ENCODE measurements at regions not wholly inside any gene's neighbourhood (a gene's known extent, or its start where the extent isn't known, plus 50 kb on each side); places are given as distances from the start of the nearest gene placed in this dataset.

DNA sequence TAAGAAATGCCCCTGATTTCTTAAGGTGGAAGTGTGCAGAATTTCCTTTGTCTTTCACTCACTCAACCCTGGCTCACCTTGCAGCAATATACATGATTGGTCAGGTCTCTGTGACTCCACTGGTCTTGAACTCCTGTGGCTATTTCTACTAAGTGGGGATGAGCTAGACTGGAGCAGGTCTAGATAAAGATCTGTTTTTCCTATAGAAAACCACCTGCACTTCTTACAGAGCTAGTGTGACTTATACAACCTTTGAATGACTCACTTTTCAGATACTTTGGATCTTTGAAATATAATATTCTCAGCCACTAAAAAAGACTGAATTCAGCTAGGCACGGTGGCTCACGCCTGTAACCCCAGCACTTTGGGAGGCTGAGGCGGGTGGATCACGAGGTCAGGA, 98.5 kb upstream of the KCTD1 start:
- CTCF ChIA-PET = no interaction called here
- Histone ChIP-seq H3K9me3 (ENCODE audit: low read length) (no peaks in the 10 kb centered on the region), H3K4me3 (ENCODE audit: low read length) (no peak overlapping the region), H3K36me3 (ENCODE audit: insufficient read depth, low read length) (no peaks in the 10 kb centered on the region), H3K27ac (ENCODE audit: low read depth, low read length) (no peak overlapping the region), H3K27me3 (ENCODE audit: insufficient read depth, low read length, poor library complexity, severe bottlenecking) (no peaks in the 10 kb centered on the region), H3K4me1 (ENCODE audit: insufficient read depth, low read length) (no peaks in the 10 kb centered on the region)
- no peak overlapping the region for H3K27ac Mint-ChIP-seq
- no peaks in the 10 kb centered on the region for H3K36me3 Mint-ChIP-seq
- POLR2A ChIA-PET = no interaction called here
- peaks cover 0 to 3% (median 2%) of the 10 kb centered on the region in 5 donors for H3K9me3 Mint-ChIP-seq
- DNase-seq = no peak
- H3K4me3 Mint-ChIP-seq = no peak overlapping the region
- peaks cover 20 to 31% of the 10 kb centered on the region in 2 donors for H3K27me3 Mint-ChIP-seq
- H3K4me1 Mint-ChIP-seq = no peaks in the 10 kb centered on the region

DNA sequence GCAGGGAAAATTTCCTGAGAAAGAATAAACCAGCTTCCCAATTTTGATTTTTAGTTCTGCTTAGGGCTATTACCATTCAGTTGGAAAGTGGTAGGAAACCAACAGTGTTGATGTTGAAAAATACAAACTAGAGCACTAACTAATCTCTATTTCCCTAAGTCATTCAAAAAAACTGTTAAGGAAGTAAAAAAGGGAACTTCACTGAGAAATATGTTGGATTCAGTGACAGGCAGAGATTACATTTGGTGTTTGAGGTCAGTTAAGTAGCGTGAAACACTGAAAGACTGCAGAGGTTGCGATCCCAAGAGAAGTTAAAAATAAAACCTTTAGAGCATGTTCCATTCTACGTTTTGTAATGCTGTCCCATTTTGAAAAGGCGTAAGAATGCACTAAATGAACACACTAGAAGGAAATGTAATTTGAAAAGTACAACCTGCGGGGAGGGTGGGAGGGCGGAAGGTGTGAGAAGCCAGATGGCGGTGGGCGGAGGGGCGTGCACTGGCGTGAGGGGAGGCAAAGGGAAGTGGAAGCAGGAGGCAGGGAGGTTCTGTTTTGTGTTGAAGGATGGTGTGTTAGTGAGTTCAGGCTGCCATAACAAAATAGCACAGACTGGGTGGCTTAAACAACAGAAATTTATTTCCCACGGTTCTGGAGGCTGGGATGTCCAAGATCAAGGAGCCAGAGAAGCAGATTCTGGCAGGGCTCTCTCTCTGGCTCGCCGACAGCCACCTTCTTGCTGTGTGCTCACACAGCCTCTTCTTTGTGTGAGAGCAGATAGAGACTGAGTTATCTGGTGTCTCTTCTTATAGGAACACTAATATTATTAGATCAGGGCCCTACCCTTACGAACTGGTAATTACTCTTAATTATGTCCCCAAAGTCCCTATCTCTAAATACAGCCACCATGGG, 94.3 kb upstream of the KCTD1 start:
- no peaks in the 10 kb centered on the region for H3K4me1 ChIP-seq (ENCODE audit: insufficient read depth, low read length)
- no peaks in the 10 kb centered on the region for H3K9me3 ChIP-seq (ENCODE audit: low read length)
- H3K27ac Mint-ChIP-seq = no peak overlapping the region
- ChIA-PET POLR2A (no interaction called here), CTCF (no interaction called here)
- no peak overlapping the region for H3K4me3 Mint-ChIP-seq
- peaks cover 5 to 16% of the 10 kb centered on the region in 2 donors for H3K27me3 Mint-ChIP-seq
- H3K9me3 Mint-ChIP-seq = peaks cover 0 to 3% (median 2%) of the 10 kb centered on the region in 5 donors
- DNase-seq = no peak
- no peak overlapping the region for H3K27ac ChIP-seq (ENCODE audit: low read depth, low read length)
- no peaks in the 10 kb centered on the region for H3K27me3 ChIP-seq (ENCODE audit: insufficient read depth, low read length, poor library complexity, severe bottlenecking)
- no peaks in the 10 kb centered on the region for H3K4me1 Mint-ChIP-seq
- no peaks in the 10 kb centered on the region for H3K36me3 Mint-ChIP-seq
- no peak overlapping the region for H3K4me3 ChIP-seq (ENCODE audit: low read length)
- no peaks in the 10 kb centered on the region for H3K36me3 ChIP-seq (ENCODE audit: insufficient read depth, low read length)

DNA sequence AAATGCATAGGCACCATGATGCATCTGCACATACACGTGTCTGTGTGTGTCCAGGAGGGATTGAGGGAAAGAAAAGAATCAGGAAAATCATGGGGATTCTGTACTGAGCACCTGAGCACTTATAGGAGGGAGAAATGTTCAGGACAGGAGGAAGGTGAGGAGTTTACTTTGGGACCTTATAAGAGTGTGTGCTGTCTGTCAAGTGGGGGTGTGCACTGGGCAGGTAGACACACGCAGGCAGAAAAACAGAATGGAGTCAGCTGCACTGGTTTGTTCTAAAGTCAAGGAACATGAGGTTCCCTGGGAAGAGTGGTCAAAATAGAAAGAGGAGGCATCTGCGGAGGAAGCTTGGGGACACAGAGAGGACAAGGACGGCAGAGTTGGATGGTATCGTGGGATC, 92.2 kb upstream of the KCTD1 start:
- no peak overlapping the region for H3K4me3 Mint-ChIP-seq
- H3K27me3 ChIP-seq (ENCODE audit: insufficient read depth, low read length, poor library complexity, severe bottlenecking) = no peaks in the 10 kb centered on the region
- H3K36me3 Mint-ChIP-seq = no peaks in the 10 kb centered on the region
- no peak overlapping the region for H3K27ac Mint-ChIP-seq
- H3K4me3 ChIP-seq (ENCODE audit: low read length) = no peak overlapping the region
- no peak for DNase-seq
- no peaks in the 10 kb centered on the region for H3K36me3 ChIP-seq (ENCODE audit: insufficient read depth, low read length)
- peaks cover 0 to 3% (median 0%) of the 10 kb centered on the region in 5 donors for H3K9me3 Mint-ChIP-seq
- CTCF ChIA-PET = no interaction called here
- H3K9me3 ChIP-seq (ENCODE audit: low read length) = no peaks in the 10 kb centered on the region
- H3K4me1 Mint-ChIP-seq = no peaks in the 10 kb centered on the region
- H3K27ac ChIP-seq (ENCODE audit: low read depth, low read length) = no peak overlapping the region
- POLR2A ChIA-PET = no interaction called here
- peaks cover 5 to 11% of the 10 kb centered on the region in 2 donors for H3K27me3 Mint-ChIP-seq
- no peaks in the 10 kb centered on the region for H3K4me1 ChIP-seq (ENCODE audit: insufficient read depth, low read length)

DNA sequence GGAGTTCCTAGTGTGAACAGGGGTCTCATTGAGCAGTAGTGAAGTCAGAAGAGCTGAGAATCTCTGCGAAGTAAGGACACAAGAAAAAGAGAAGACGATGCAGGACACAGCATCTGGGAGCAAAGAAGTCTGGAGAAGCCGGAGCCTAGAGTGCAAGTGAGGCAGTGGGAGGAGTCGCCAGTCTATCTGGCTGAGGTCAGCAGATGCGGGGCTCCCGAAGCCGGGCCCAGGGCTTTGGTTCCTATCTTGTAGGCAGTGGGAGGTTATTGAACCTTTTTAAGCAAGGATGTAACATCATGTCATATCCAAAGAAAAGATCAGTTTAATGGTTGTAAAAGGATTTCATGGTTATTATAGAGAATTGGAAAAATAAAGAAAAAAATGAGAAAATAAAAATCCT, 90.8 kb upstream of the KCTD1 start:
- Mint-ChIP-seq H3K4me3 (no peak overlapping the region), H3K9me3 (peaks cover 0 to 3% (median 0%) of the 10 kb centered on the region in 5 donors), H3K27me3 (peaks cover 3 to 9% of the 10 kb centered on the region in 2 donors), H3K4me1 (no peaks in the 10 kb centered on the region), H3K27ac (no peak overlapping the region), H3K36me3 (no peaks in the 10 kb centered on the region)
- no peak for DNase-seq
- ChIA-PET CTCF (no interaction called here), POLR2A (no interaction called here)
- H3K4me3 ChIP-seq (ENCODE audit: low read length) = no peak overlapping the region
- H3K27ac ChIP-seq (ENCODE audit: low read depth, low read length) = no peak overlapping the region
- no peaks in the 10 kb centered on the region for H3K9me3 ChIP-seq (ENCODE audit: low read length)
- H3K4me1 ChIP-seq (ENCODE audit: insufficient read depth, low read length) = no peaks in the 10 kb centered on the region
- no peaks in the 10 kb centered on the region for H3K36me3 ChIP-seq (ENCODE audit: insufficient read depth, low read length)
- no peaks in the 10 kb centered on the region for H3K27me3 ChIP-seq (ENCODE audit: insufficient read depth, low read length, poor library complexity, severe bottlenecking)

DNA sequence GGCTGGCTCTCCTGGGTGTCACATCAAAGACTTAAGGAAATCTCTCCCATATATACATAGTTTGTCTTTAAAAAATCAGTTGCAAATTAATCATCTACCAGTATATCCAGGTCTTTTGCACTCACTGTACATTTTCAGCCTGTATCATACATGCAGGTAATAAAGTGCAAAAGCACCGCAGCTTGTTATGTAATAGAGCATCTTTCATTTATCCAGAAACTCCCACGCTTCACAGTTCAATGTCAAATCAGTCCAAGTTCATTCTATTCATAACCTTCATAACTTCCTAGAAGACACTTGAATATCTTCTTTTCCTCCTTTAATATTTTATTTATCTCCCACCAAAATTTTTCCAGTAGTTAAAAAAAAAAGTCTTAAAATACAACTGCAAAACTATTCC, 89.6 kb upstream of the KCTD1 start:
- DNase-seq = no peak
- ChIA-PET POLR2A (no interaction called here), CTCF (no interaction called here)
- H3K36me3 Mint-ChIP-seq = no peaks in the 10 kb centered on the region
- H3K27ac ChIP-seq (ENCODE audit: low read depth, low read length) = no peak overlapping the region
- H3K4me1 ChIP-seq (ENCODE audit: insufficient read depth, low read length) = no peaks in the 10 kb centered on the region
- H3K9me3 Mint-ChIP-seq = no peaks in the 10 kb centered on the region
- H3K4me1 Mint-ChIP-seq = no peaks in the 10 kb centered on the region
- no peak overlapping the region for H3K27ac Mint-ChIP-seq
- peaks cover 0 to 3% of the 10 kb centered on the region in 2 donors for H3K27me3 Mint-ChIP-seq
- no peak overlapping the region for H3K4me3 Mint-ChIP-seq
- no peak overlapping the region for H3K4me3 ChIP-seq (ENCODE audit: low read length)
- H3K9me3 ChIP-seq (ENCODE audit: low read length) = no peaks in the 10 kb centered on the region
- H3K36me3 ChIP-seq (ENCODE audit: insufficient read depth, low read length) = no peaks in the 10 kb centered on the region
- no peaks in the 10 kb centered on the region for H3K27me3 ChIP-seq (ENCODE audit: insufficient read depth, low read length, poor library complexity, severe bottlenecking)

DNA sequence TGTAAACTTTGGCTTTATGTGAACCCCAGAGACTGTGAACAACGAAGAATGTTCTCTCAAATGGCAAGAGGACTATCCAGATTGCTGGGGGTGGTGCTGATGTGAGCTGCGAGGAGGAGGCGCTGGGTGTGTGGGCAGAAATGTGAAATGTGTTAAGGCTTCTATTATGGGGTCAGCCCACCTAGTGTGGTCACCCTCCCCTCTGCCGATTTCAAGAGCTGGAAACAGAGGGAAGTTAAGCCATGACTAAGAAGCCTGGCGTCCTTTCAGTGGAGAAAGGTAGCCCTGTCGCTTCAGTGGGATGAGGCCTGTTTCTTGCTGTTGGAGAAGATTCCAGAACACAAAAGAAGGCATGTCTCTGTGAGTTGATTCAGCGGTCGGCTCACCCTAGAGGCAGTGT, 89.0 kb upstream of the KCTD1 start:
- DNase-seq = no peak
- ChIA-PET CTCF (no interaction called here), POLR2A (no interaction called here)
- Histone ChIP-seq H3K27me3 (ENCODE audit: insufficient read depth, low read length, poor library complexity, severe bottlenecking) (no peaks in the 10 kb centered on the region), H3K9me3 (ENCODE audit: low read length) (no peaks in the 10 kb centered on the region), H3K36me3 (ENCODE audit: insufficient read depth, low read length) (no peaks in the 10 kb centered on the region), H3K4me1 (ENCODE audit: insufficient read depth, low read length) (no peaks in the 10 kb centered on the region), H3K27ac (ENCODE audit: low read depth, low read length) (no peak overlapping the region), H3K4me3 (ENCODE audit: low read length) (no peak overlapping the region)
- Mint-ChIP-seq H3K36me3 (no peaks in the 10 kb centered on the region), H3K4me3 (no peak overlapping the region), H3K9me3 (no peaks in the 10 kb centered on the region), H3K27me3 (peaks cover 0 to 3% of the 10 kb centered on the region in 2 donors), H3K27ac (no peak overlapping the region), H3K4me1 (no peaks in the 10 kb centered on the region)

DNA sequence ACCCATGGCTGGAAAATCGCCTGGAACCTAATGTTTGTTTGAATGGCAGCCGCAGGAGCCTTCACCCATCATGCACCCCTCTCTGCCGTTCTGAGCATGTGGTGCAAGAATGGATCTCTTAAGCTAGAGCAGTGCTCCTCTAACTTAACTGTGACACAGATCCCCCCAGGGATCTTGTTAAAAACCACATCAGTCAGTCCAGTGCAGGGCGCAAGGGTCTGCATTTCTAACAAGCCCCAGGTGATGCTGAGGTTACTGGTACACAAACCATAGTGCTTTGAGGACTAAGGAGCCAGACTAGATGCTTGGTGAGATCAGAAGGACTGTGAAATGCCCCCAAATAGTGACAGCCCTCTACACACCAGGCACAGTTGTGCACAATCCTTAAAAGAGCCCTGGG, 87.1 kb upstream of the KCTD1 start:
- H3K36me3 Mint-ChIP-seq = no peaks in the 10 kb centered on the region
- no peak overlapping the region for H3K27ac Mint-ChIP-seq
- H3K4me3 ChIP-seq (ENCODE audit: low read length) = no peak overlapping the region
- no peaks in the 10 kb centered on the region for H3K36me3 ChIP-seq (ENCODE audit: insufficient read depth, low read length)
- no peaks in the 10 kb centered on the region for H3K4me1 ChIP-seq (ENCODE audit: insufficient read depth, low read length)
- H3K9me3 ChIP-seq (ENCODE audit: low read length) = no peaks in the 10 kb centered on the region
- H3K27me3 ChIP-seq (ENCODE audit: insufficient read depth, low read length, poor library complexity, severe bottlenecking) = no peaks in the 10 kb centered on the region
- POLR2A ChIA-PET = no interaction called here
- no peak overlapping the region for H3K4me3 Mint-ChIP-seq
- peaks cover 0 to 3% of the 10 kb centered on the region in 2 donors for H3K27me3 Mint-ChIP-seq
- no peak for DNase-seq
- no peak overlapping the region for H3K27ac ChIP-seq (ENCODE audit: low read depth, low read length)
- CTCF ChIA-PET = interaction anchor here (1.1 kb wide), 1 partner anchor 15 kb away, joined by 3 read pairs; no protein-coding TSS in a partner anchor
- no peaks in the 10 kb centered on the region for H3K4me1 Mint-ChIP-seq
- no peaks in the 10 kb centered on the region for H3K9me3 Mint-ChIP-seq

DNA sequence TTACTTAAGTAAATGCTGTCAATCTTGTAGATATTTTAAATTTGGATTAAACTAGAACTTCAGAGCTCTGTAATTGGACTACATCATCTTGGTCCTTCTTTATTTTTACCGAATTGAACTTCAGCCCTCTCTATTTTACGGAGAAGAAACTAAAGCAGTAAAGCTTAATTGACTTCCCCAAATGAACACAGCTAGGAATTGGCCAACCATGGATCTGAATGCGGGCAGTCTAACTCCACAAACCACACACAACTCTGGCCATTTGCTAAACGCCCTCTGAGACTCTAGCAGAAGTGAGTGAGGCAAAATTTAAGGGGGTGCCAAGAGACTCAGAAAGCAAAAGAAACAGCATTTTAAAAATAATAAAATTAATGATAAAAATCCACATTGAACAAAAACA, 86.3 kb upstream of the KCTD1 start:
- Mint-ChIP-seq H3K4me3 (no peak overlapping the region), H3K27ac (no peak overlapping the region), H3K9me3 (no peaks in the 10 kb centered on the region), H3K36me3 (no peaks in the 10 kb centered on the region), H3K4me1 (no peaks in the 10 kb centered on the region), H3K27me3 (peaks cover 0 to 3% of the 10 kb centered on the region in 2 donors)
- ChIA-PET POLR2A (no interaction called here), CTCF (interaction anchor here (1.1 kb wide), 1 partner anchor 14 kb away, joined by 3 read pairs; no protein-coding TSS in a partner anchor)
- no peak overlapping the region for H3K4me3 ChIP-seq (ENCODE audit: low read length)
- H3K4me1 ChIP-seq (ENCODE audit: insufficient read depth, low read length) = no peaks in the 10 kb centered on the region
- no peaks in the 10 kb centered on the region for H3K27me3 ChIP-seq (ENCODE audit: insufficient read depth, low read length, poor library complexity, severe bottlenecking)
- H3K27ac ChIP-seq (ENCODE audit: low read depth, low read length) = no peak overlapping the region
- no peaks in the 10 kb centered on the region for H3K36me3 ChIP-seq (ENCODE audit: insufficient read depth, low read length)
- no peak for DNase-seq
- no peaks in the 10 kb centered on the region for H3K9me3 ChIP-seq (ENCODE audit: low read length)
